ENCODE measurements at regions not wholly inside any gene's neighbourhood (a gene's known extent, or its start where the extent isn't known, plus 50 kb on each side); places are given as distances from the start of the nearest gene placed in this dataset.

GRCh38 chrX:97728215-97728614 is 844.5 kb downstream of the RPA4 start:
- Histone ChIP-seq H3K36me3 (ENCODE audit: low read depth) (no peaks in the 10 kb centered on the region), H3K4me2 (ENCODE audit: unreplicated experiment) (no peak overlapping the region), H3K27me3 (replicated peaks; ENCODE audit: insufficient read depth) (no peaks in the 10 kb centered on the region), H3K4me1 (ENCODE audit: insufficient read depth) (no peaks in the 10 kb centered on the region), H2AFZ (no peak overlapping the region), H3K9ac (no peak overlapping the region), H4K20me1 (ENCODE audit: insufficient read depth) (no peaks in the 10 kb centered on the region), H3K4me3 (no peak overlapping the region), H3K27ac (no peak overlapping the region), H3K9me3 (ENCODE audit: low read depth) (no peaks in the 10 kb centered on the region), H3K9me2 (ENCODE audit: insufficient read depth) (no peaks in the 10 kb centered on the region), H3K79me2 (ENCODE audit: insufficient read depth) (no peaks in the 10 kb centered on the region), H3F3A (ENCODE audit: insufficient read depth) (no peaks in the 10 kb centered on the region)
- 16 to 34% methylated on average over 2 of the region's 2 CpGs for WGBS, 2 experiments (ENCODE audit: low coverage in 1 of 2, low lambda C conversion rate in 2 of 2, missing lambda C conversion rate in 2 of 2)
- TF ChIP-seq EZH2phosphoT487 (IDR thresholded peaks at IDR 0.05; ENCODE audit: insufficient read depth, low read depth), result no peak
- TF ChIP-seq EZH2 (IDR thresholded peaks at IDR 0.05; ENCODE audit: insufficient read depth, poor library complexity, severe bottlenecking), result no peak
- in situ Hi-C loops (cut with MboI), result no loop called here
- DNase-seq, result no peak

DNA sequence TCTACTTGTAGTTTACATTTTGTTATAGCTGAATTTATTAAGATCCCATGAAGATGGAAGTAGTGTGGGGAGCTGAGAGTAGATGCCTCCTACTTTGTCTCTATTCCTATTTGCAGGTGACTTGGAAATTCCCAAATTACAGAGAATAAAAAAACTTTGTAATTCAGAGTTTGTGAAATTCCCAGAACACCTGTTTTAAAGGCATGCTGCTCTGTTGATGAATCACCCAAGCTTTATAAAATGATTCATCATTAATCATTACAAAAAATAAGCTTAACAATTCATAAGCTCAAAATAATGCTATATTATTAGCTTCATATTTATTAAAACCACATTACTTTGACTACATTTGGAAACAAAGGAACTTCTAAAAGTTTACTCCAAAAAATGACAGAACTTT is 856.3 kb downstream of the RPA4 start:
- no peaks in the 10 kb centered on the region for H3K36me3 ChIP-seq (ENCODE audit: low read depth)
- no peak overlapping the region for H3K9ac ChIP-seq
- in situ Hi-C loops (cut with MboI), result no loop called here

GRCh38 chrX:97740886-97741285 is 857.2 kb downstream of the RPA4 start:
- no peak for DNase-seq
- H3K36me3 ChIP-seq (ENCODE audit: low read depth), result no peaks in the 10 kb centered on the region
- no peak overlapping the region for H3K9ac ChIP-seq
- H4K20me1 ChIP-seq (ENCODE audit: insufficient read depth), result no peaks in the 10 kb centered on the region
- H3K27me3 ChIP-seq (replicated peaks; ENCODE audit: insufficient read depth), result no peaks in the 10 kb centered on the region
- TF ChIP-seq EZH2 (IDR thresholded peaks at IDR 0.05; ENCODE audit: insufficient read depth, poor library complexity, severe bottlenecking) (no peak), EZH2phosphoT487 (IDR thresholded peaks at IDR 0.05; ENCODE audit: insufficient read depth, low read depth) (no peak)
- no peaks in the 10 kb centered on the region for H3K9me3 ChIP-seq (ENCODE audit: low read depth)
- H3K27ac ChIP-seq, result no peak overlapping the region
- no peaks in the 10 kb centered on the region for H3K4me1 ChIP-seq (ENCODE audit: insufficient read depth)
- no peaks in the 10 kb centered on the region for H3F3A ChIP-seq (ENCODE audit: insufficient read depth)
- no peaks in the 10 kb centered on the region for H3K9me2 ChIP-seq (ENCODE audit: insufficient read depth)
- H3K4me3 ChIP-seq, result no peak overlapping the region
- in situ Hi-C loops (cut with MboI), result no loop called here
- no peak overlapping the region for H2AFZ ChIP-seq
- H3K79me2 ChIP-seq (ENCODE audit: insufficient read depth), result no peaks in the 10 kb centered on the region
- H3K4me2 ChIP-seq (ENCODE audit: unreplicated experiment), result no peak overlapping the region
- WGBS, 2 experiments (ENCODE audit: low coverage in 1 of 2, low lambda C conversion rate in 2 of 2, missing lambda C conversion rate in 2 of 2), result 0% methylated on average over 1 of the region's 1 CpG

More for the DNA sequence above, 856.3 kb downstream of the RPA4 start:
- H3K4me3 ChIP-seq, result no peak overlapping the region
- H2AFZ ChIP-seq, result no peak overlapping the region
- no peaks in the 10 kb centered on the region for H3K79me2 ChIP-seq (ENCODE audit: insufficient read depth)
- DNase-seq, result peak; percentile 0
- H3K27ac ChIP-seq, result no peak overlapping the region
- no peak overlapping the region for H3K4me2 ChIP-seq (ENCODE audit: unreplicated experiment)
- TF ChIP-seq EZH2 (IDR thresholded peaks at IDR 0.05; ENCODE audit: insufficient read depth, poor library complexity, severe bottlenecking), result no peak
- TF ChIP-seq EZH2phosphoT487 (IDR thresholded peaks at IDR 0.05; ENCODE audit: insufficient read depth, low read depth), result no peak
- H3F3A ChIP-seq (ENCODE audit: insufficient read depth), result no peaks in the 10 kb centered on the region
- no peaks in the 10 kb centered on the region for H3K4me1 ChIP-seq (ENCODE audit: insufficient read depth)
- H3K9me2 ChIP-seq (ENCODE audit: insufficient read depth), result no peaks in the 10 kb centered on the region
- H4K20me1 ChIP-seq (ENCODE audit: insufficient read depth), result no peaks in the 10 kb centered on the region
- H3K27me3 ChIP-seq (replicated peaks; ENCODE audit: insufficient read depth), result no peaks in the 10 kb centered on the region
- H3K9me3 ChIP-seq (ENCODE audit: low read depth), result no peaks in the 10 kb centered on the region

- peak; percentile 7 for DNase-seq
- in situ Hi-C loops (cut with MboI), result no loop called here
- WGBS, 2 experiments (ENCODE audit: low coverage in 1 of 2, low lambda C conversion rate in 2 of 2, missing lambda C conversion rate in 2 of 2), result 51% methylated on average over 3 of the region's 3 CpGs; no CpG with 5 or more reads in 1 of the 2 experiments
Measured at GRCh38 chrX:97743014-97743413, 859.3 kb downstream of the RPA4 start.

GRCh38 chrX:97747346-97747745 is 863.6 kb downstream of the RPA4 start:
- H3F3A ChIP-seq (ENCODE audit: insufficient read depth), result no peaks in the 10 kb centered on the region
- no peaks in the 10 kb centered on the region for H4K20me1 ChIP-seq (ENCODE audit: insufficient read depth)
- no peak overlapping the region for H2AFZ ChIP-seq
- H3K9me3 ChIP-seq (ENCODE audit: low read depth), result no peaks in the 10 kb centered on the region
- DNase-seq, result no peak
- TF ChIP-seq EZH2phosphoT487 (IDR thresholded peaks at IDR 0.05; ENCODE audit: insufficient read depth, low read depth) (no peak), EZH2 (IDR thresholded peaks at IDR 0.05; ENCODE audit: insufficient read depth, poor library complexity, severe bottlenecking) (no peak)
- no peak overlapping the region for H3K4me3 ChIP-seq
- H3K79me2 ChIP-seq (ENCODE audit: insufficient read depth), result no peaks in the 10 kb centered on the region
- no peak overlapping the region for H3K9ac ChIP-seq
- no peak overlapping the region for H3K4me2 ChIP-seq (ENCODE audit: unreplicated experiment)
- no peaks in the 10 kb centered on the region for H3K36me3 ChIP-seq (ENCODE audit: low read depth)
- no peaks in the 10 kb centered on the region for H3K4me1 ChIP-seq (ENCODE audit: insufficient read depth)
- H3K27me3 ChIP-seq (replicated peaks; ENCODE audit: insufficient read depth), result no peaks in the 10 kb centered on the region
- in situ Hi-C loops (cut with MboI), result no loop called here
- 56 to 62% methylated on average over 5 to 7 of the region's 7 CpGs for WGBS, 2 experiments (ENCODE audit: low coverage in 1 of 2, low lambda C conversion rate in 2 of 2, missing lambda C conversion rate in 2 of 2)
- H3K9me2 ChIP-seq (ENCODE audit: insufficient read depth), result no peaks in the 10 kb centered on the region
- H3K27ac ChIP-seq, result no peak overlapping the region

More at GRCh38 chrX:97743014-97743413, 859.3 kb downstream of the RPA4 start:
- H3K27ac ChIP-seq, result no peak overlapping the region
- no peak overlapping the region for H2AFZ ChIP-seq
- H3K4me2 ChIP-seq (ENCODE audit: unreplicated experiment), result no peak overlapping the region
- no peaks in the 10 kb centered on the region for H4K20me1 ChIP-seq (ENCODE audit: insufficient read depth)
- no peaks in the 10 kb centered on the region for H3K9me2 ChIP-seq (ENCODE audit: insufficient read depth)
- H3K27me3 ChIP-seq (replicated peaks; ENCODE audit: insufficient read depth), result no peaks in the 10 kb centered on the region
- H3K4me1 ChIP-seq (ENCODE audit: insufficient read depth), result no peaks in the 10 kb centered on the region
- TF ChIP-seq EZH2phosphoT487 (IDR thresholded peaks at IDR 0.05; ENCODE audit: insufficient read depth, low read depth), result no peak
- no peak for TF ChIP-seq EZH2 (IDR thresholded peaks at IDR 0.05; ENCODE audit: insufficient read depth, poor library complexity, severe bottlenecking)
- no peaks in the 10 kb centered on the region for H3K9me3 ChIP-seq (ENCODE audit: low read depth)
- no peak overlapping the region for H3K9ac ChIP-seq
- H3K4me3 ChIP-seq, result no peak overlapping the region
- no peaks in the 10 kb centered on the region for H3F3A ChIP-seq (ENCODE audit: insufficient read depth)
- no peaks in the 10 kb centered on the region for H3K36me3 ChIP-seq (ENCODE audit: low read depth)
- no peaks in the 10 kb centered on the region for H3K79me2 ChIP-seq (ENCODE audit: insufficient read depth)

All from GM23248 (cell line).